Fibroblast of lung (primary cell): ENCODE measurements at regions not wholly inside any gene's neighbourhood (a gene's known extent, or its start where the extent isn't known, plus 50 kb on each side); places are given as distances from the start of the nearest gene placed in this dataset.

Experiments
- CTCF ChIP-seq, 2 donors: IDR thresholded peaks in 1 of 2; conservative IDR thresholded peaks in 1 of 2; 1 replicate in 1 of 2; 2 replicates in 1 of 2; pipeline ENCODE4 v1.5.1; 2011 to 2012; ENCODE audit warnings: low read length in 2 of 2, control low read depth in 1 of 2, inconsistent platforms in 1 of 2, low read depth in 1 of 2, mild to moderate bottlenecking in 1 of 2
- EZH2 ChIP-seq: IDR thresholded peaks from 2 replicates; pipeline ENCODE4 v1.5.1; 2012; ENCODE audit warnings: low read length, control low read depth, mild to moderate bottlenecking; ENCODE audit errors: missing control alignments

- no peak for TF ChIP-seq CTCF (conservative IDR thresholded peaks at IDR 0.05 in 1 of 2, IDR thresholded peaks at IDR 0.05 in 1 of 2; ENCODE audit: low read depth in 1 of 2, low read length in 2 of 2)
- TF ChIP-seq EZH2 = no peak
These were observed 305.7 kb upstream of the NRIP1 start for GRCh38 chr21:15370462-15370975.
